ENCODE measurements at regions not wholly inside any gene's neighbourhood (a gene's known extent, or its start where the extent isn't known, plus 50 kb on each side); places are given as distances from the start of the nearest gene placed in this dataset.

DNA sequence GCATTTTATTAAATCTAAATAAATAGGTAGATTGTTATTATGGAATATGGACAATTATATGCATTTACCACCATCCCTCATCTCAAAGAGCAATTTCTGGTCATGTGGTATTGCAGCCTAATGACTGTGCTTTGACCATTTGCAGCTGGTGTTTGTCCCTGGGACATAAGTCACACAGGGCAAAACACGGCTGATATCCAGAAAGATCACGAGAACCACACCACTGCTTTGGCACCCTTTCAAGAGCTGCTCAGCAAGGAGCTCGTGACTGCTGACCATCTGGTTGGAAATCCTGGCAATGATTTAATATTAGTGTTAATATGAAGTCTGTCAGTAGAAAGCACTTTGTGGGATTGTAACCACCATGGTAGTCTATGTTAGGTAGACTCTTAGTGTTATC is 545.0 kb downstream of the GBA3 start:
- peak in 1 of 2 experiments; percentile 46 for DNase-seq

DNA sequence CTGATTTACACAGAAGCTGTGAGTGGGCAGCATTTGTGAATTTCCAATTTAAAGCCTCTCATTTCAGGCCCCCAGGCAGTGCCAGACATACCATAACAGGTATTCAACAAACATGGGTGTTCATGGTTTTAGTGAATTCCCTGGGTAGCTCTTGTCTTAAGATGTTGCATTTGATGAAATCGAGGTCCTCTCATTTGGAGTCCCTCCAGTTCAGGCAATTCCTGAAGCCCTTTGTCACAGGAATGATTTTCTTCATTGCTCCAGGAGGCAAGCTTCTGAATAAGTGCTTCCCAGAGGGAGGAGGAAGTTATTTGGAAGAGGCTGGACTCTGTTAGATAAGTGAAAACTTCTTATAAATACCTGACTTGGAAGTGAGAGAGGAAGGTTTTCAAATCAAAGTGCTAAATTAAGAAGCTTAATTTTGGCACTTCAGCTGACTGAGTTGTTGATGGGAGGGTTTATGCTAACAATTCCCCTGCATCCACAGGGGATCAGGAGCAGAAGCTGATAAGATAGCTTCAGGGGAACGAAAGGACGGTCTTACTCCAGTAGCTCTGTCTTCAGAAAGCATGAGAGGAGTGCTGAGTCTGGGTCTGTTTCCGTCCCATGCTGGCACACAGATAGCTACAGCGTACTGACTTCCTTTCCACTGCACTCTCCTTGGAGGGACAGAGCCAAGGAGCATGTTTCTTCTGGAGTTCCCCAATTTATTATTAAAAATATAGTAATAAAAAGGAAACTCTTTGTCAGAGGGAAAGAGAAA is 543.1 kb downstream of the GBA3 start:
- no peak for DNase-seq

GRCh38 chr4:23234716-23235115 is 542.0 kb downstream of the GBA3 start:
- DNase-seq = no peak

GRCh38 chr4:23234018-23234417 is 541.3 kb downstream of the GBA3 start:
- DNase-seq = no peak

GRCh38 chr4:23233596-23233995 is 540.9 kb downstream of the GBA3 start:
- no peak for DNase-seq

DNA sequence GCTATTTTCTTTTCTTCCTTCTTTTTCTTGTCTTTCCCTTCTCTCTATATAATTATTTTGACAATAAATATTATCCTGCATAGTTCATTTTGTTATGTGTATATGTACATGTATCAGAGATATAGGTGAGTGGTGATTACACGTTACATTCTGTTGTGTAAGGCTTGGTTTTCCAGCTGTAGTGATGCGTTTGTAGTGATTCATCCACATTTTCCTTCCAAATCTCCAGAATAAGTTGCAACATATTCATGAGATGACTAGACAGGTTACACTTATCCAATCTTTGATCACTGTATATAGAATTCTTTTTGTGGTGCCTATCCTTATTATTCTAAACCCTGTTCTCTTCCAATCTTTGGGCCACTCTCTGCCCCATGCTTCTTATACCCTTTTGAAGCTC is 540.2 kb downstream of the GBA3 start:
- no peak for DNase-seq

GRCh38 chr4:23225564-23225963 is 532.8 kb downstream of the GBA3 start:
- no peak for DNase-seq

DNA sequence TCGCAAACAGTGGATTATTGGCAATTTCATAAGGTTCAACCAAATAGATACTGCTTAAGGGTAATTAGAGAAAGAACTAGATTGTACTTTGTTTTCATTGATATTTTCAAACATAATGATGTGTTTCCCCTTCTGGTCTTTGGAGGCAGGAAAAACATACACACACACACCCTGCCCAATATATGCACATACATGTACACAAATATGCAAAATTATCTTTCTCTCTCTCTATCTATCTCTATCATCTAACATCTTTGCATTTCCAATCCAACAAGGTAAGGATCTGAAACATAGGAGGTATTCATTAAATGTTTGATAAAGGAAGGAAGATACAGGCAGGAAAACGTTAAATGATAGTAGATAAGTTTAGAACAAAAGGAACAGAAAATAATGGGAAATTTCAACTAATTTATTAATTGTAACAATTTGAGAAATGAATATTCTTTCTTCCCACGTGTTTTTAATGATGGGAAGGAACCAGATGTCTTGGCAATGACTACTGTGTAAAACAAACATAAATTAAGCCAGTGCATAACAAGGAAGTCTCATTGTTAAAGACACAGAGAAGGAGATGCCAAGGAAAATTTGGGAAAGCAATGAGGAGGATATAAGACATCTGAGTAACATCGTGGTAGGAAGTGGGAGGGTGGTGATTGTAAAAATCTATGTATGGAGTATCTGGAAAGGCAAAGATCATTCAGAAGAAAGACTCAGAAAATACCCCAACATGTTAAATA is 532.1 kb downstream of the GBA3 start:
- no peak for DNase-seq

- DNase-seq = no peak
Observed at GRCh38 chr4:23220911-23221310, 528.2 kb downstream of the GBA3 start.

DNA sequence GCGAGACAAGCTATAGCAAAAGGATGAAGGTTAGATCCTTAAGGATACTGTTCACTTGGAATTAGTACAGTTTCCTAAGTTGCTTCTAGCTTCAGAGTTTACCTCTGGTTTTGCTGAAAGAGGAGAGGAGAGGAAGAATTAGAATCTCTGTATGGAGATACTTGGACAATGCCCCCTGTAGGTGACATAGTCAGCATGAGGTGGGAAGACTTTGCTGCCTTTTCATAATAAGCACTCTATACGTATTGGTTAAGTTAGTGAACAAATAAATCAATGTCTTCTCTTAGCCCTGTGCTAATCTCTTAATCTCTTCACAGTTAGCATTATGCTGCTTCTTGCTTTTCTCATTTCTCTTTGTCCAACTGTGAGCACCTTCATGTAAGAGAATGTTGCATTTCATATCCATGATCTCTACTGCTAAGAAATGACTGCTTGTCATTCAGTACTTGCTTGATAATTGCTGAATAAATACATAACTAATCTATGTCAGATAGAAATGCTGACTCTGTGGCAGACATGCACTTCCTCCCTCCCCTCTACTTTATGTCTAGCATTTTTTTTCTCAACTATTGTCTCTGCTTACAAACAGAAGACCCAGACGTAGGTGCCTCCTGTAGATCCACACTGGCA is 527.2 kb downstream of the GBA3 start:
- no peak for DNase-seq

DNA sequence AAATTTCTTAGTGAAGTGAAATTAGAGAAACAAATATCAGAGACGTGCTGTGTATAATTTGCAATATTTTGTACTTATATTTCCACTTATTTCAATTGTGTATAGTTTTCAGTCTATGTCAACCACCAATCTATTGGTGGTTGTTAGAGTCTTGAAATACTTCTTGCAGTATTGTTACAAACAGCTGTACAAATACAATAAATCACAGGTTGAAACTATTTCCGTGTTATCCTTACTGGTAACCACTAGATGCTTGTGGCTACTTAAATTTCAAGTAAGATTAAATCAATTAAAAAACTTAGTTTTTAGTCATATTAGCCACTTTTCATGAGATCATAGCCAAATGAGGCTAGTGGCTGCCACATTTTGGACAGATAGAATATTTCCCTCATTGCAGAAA is 520.5 kb downstream of the GBA3 start:
- no peak for DNase-seq

DNA sequence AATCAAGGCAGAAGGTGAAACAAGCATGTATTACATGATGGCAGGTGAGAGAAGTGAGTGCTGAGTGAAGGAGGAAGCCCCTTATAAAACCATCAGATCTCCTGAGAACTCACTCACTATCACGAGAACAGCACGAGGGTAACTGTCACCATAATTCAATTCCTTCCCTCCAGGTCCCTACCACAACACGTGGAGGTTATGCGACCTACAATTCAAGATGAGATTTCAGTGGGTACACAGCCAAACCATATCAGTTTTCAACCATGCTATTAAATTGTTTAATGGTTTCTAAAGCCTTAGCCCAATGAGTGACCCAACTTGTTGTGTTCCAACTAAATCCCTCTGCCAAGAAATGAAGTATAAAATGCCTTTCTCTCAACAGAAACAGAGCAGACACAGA is 519.8 kb downstream of the GBA3 start:
- DNase-seq = peak in 1 of 2 experiments; percentile 7

DNA sequence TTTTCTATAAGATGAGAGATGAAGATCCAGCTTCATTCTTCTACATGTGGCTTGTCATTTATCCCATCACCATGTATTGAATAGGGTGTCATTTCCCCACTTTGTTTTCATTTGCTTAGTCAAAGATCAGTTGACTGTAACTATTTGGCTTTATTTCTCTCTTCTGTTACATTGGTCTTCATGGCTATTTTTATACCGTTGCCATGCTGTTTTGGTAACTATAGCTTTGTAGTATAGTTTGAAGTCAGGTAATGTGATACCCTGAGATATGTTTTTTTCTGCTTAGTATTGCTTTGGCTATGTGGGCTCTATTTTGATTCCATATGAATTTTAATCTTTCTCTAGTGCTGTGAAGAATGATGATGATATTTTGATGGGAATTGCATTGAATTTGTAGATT is 514.3 kb downstream of the GBA3 start:
- no peak for DNase-seq

DNA sequence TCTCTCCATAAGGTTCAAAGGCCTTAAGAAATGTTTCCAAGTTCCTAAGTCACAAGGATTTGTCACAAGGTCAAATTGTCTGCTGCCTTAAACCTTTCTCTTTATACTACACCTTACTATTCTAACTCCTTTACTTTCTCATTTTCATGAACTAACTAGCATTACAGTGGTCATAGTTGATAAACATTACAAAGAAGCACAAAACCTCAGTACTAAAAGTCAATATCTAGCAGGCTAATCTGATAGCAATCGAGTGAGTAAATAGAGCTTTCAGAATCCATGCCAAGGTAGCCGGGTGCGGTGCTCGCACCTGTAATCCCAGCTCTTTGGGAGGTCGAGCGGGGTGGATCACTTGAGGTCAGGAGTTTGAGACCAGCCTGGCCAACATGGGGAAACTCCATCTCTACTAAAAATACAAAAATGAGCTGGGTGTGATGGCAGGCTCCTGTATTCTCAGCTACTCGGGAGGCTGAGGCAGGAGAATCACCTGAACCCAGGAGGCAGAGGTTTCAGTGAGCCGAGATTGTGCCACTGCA is 510.0 kb downstream of the GBA3 start:
- peak in 1 of 2 experiments; percentile 5 for DNase-seq

DNA sequence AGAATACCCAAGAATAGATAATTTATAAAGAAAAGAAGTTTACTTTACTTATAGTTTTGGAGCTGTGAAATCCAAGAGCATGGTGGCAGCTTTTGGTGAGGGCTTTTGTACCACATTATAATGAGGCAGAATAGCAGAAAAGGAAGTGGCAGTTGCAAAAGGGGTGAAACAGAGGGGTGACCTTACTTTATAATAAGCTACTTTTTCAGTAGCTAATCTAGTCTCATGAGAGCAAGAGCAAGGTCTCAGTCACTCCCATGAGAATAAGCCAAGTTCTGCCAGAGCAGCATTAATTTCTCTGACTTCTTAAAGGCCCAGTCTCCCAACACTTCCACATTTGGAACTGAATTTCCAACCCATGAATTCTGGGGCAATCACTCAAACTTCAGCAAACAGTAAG is 502.0 kb downstream of the GBA3 start:
- no peak for DNase-seq

- no peak for DNase-seq
Observed at GRCh38 chr4:23174179-23174578, 481.4 kb downstream of the GBA3 start.

GRCh38 chr4:23171976-23172375 is 479.2 kb downstream of the GBA3 start:
- DNase-seq = no peak

GRCh38 chr4:23169608-23170311 is 477.0 kb downstream of the GBA3 start:
- DNase-seq = peak; percentile 28 to 78

DNA sequence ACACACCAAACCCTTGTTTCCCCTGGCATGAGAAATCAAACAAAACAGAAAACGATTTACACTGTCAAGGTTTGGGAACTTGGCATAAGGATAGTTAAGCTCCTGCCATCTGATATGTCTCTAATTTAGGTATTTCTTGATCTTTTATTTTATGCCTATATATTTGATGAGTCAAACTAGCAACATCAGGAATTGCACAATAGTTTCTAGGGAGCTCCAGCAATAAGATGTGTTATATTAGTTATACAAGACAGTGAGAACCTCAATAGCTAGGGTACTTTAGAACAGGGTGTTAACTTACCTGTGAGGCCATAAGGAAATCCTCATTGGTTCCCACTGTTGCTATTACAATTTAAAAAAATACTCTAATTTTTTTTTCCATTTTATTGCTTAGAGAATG is 474.2 kb downstream of the GBA3 start:
- no peak for DNase-seq

DNA sequence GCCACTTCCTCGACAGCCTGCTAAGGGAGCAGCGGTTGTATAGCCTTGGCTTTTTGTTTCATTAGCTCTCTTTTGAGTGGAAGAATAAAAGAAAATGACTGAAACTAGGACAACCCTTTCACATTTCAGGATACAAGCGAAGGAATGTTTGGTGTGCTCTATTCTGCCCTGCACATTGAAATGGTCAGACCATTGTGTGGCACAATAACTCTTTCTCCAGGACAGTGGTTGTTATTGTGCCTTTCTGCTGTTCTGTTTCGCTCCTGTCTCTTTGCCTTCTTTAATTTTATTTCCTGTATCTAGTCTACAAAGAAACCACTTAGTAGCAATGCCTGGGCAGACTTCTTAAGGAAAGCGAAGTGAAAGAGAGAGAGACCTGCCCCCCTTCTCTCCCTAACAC is 473.7 kb downstream of the GBA3 start:
- DNase-seq = no peak

- no peak for DNase-seq
Observed at GRCh38 chr4:23165669-23166068, 472.9 kb downstream of the GBA3 start.

DNA sequence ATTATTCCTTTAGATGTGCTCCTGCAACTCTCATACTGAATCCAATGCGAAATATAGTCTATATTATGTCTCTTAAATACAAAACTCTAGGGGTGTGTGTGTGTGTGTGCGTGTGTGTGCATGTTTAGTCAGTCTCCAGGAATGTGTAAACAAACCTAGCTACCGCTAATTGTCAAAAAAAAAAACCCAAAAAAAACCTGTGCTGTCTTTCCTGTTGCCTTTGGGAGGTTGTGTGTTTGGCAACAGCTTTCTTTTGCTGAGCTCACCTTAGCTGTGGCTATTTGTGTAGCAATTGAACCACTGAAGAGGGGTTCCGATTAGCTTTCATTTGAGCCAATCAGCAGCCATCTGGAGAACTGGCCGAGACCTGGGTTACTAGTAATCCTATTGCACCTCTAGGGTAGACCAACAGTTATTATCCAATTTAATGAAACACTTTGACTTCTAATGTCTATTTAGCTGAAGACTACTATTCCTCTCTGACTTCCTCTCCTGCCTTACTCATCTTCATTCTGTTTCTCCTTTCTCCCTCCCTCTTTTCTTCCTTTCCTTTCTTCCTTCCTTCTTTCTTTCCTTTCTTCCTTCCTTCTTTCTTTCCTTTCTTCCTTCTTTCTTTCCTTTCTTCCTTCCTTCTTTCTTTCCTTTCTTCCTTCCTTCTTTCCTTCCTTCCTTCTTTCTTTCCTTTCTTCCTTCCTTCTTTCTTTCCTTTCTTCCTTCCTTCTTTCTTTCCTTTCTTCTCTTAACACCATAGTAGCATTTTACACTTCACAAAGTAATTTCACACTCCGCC is 471.1 kb downstream of the GBA3 start:
- peak in 1 of 2 experiments; percentile 38 for DNase-seq
